ENCODE measurements at regions not wholly inside any gene's neighbourhood (a gene's known extent, or its start where the extent isn't known, plus 50 kb on each side); places are given as distances from the start of the nearest gene placed in this dataset.

DNA sequence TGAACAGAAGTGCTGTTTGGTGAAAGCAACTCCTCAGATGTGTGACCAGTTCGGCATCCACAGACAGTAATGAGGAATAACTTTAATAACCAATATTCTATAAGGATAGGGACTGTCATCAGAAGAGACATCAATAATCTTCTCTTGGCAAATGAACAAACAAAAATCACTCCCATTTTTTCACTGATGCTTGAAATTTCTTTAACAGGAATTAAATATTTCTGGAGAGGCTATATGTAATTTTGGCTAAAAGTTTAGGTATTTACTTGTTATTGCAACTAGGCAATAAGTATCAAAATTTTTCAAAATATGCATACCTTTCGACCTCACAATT is 121.6 kb upstream of the EEA1 start:
- no peak for DNase-seq
- H3K27me3 ChIP-seq, result no peaks in the 10 kb centered on the region
- no peaks in the 10 kb centered on the region for H3K4me1 ChIP-seq
- TF ChIP-seq, protein P1, sequence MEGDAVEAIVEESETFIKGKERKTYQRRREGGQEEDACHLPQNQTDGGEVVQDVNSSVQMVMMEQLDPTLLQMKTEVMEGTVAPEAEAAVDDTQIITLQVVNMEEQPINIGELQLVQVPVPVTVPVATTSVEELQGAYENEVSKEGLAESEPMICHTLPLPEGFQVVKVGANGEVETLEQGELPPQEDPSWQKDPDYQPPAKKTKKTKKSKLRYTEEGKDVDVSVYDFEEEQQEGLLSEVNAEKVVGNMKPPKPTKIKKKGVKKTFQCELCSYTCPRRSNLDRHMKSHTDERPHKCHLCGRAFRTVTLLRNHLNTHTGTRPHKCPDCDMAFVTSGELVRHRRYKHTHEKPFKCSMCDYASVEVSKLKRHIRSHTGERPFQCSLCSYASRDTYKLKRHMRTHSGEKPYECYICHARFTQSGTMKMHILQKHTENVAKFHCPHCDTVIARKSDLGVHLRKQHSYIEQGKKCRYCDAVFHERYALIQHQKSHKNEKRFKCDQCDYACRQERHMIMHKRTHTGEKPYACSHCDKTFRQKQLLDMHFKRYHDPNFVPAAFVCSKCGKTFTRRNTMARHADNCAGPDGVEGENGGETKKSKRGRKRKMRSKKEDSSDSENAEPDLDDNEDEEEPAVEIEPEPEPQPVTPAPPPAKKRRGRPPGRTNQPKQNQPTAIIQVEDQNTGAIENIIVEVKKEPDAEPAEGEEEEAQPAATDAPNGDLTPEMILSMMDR (IDR thresholded peaks at IDR 0.05), result no peak
- H3K4me3 ChIP-seq, result no peak overlapping the region
- intact Hi-C loops (cut with DNase I), result no loop called here
- no peak overlapping the region for H3K9ac ChIP-seq (ENCODE audit: low read depth in 2 of 2, low read length in 2 of 2)
- H3K9me3 ChIP-seq, result no peaks in the 10 kb centered on the region
- H3K27ac ChIP-seq, result no peak overlapping the region
- H3K36me3 ChIP-seq, result no peaks in the 10 kb centered on the region

DNA sequence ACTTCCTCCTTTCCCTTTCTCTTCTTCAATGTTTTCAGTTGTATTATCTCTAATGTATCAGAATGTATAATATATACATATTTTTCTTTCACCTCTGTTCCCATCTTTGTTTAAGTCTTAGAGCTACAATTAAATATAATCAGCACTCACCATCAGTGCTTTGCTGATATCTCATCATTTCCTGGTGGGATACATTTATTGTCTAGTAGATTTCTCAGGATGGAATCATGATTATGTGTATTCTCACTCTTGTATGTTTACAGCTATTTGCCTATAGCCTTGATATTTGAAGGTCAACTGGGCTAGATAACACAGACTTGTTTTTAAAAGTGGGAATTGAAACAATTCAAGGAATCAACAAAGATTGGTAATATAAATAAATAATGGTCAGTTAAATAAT is 124.9 kb upstream of the EEA1 start:
- intact Hi-C loops (cut with DNase I), result no loop called here
- no peak overlapping the region for H3K4me3 ChIP-seq
- TF ChIP-seq, protein P1 (IDR thresholded peaks at IDR 0.05), result no peak
- H3K36me3 ChIP-seq, result no peaks in the 10 kb centered on the region
- DNase-seq, result no peak
- no peaks in the 10 kb centered on the region for H3K4me1 ChIP-seq
- no peak overlapping the region for H3K27ac ChIP-seq
- no peak overlapping the region for H3K9ac ChIP-seq (ENCODE audit: low read depth in 2 of 2, low read length in 2 of 2)
- H3K9me3 ChIP-seq, result no peaks in the 10 kb centered on the region
- no peaks in the 10 kb centered on the region for H3K27me3 ChIP-seq

DNA sequence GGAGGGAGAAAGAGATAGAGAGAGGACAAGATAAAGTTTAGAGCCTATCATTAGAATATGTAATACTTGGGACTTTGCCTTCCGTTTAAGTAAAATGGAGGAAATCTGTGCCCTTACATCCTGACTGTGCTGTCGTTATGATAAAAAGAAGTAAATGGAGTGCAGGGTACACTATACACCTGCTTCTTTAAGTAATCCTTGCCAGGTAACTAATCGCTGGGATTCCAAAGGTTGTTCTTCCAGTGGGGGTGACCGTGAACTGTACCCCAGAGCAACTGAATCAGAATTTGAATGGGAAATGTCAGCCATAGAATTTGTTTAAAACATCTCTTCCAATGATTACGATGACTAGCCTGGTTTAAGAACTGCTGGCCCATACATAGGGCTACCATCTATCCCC is 126.1 kb upstream of the EEA1 start:
- Histone ChIP-seq H3K4me3 (no peak overlapping the region), H3K27me3 (no peaks in the 10 kb centered on the region), H3K9me3 (no peaks in the 10 kb centered on the region), H3K36me3 (no peaks in the 10 kb centered on the region), H3K27ac (no peak overlapping the region), H3K9ac (ENCODE audit: low read depth in 2 of 2, low read length in 2 of 2) (no peak overlapping the region), H3K4me1 (no peaks in the 10 kb centered on the region)
- DNase-seq, result no peak
- TF ChIP-seq, protein P1 (IDR thresholded peaks at IDR 0.05), result no peak
- intact Hi-C loops (cut with DNase I), result no loop called here

DNA sequence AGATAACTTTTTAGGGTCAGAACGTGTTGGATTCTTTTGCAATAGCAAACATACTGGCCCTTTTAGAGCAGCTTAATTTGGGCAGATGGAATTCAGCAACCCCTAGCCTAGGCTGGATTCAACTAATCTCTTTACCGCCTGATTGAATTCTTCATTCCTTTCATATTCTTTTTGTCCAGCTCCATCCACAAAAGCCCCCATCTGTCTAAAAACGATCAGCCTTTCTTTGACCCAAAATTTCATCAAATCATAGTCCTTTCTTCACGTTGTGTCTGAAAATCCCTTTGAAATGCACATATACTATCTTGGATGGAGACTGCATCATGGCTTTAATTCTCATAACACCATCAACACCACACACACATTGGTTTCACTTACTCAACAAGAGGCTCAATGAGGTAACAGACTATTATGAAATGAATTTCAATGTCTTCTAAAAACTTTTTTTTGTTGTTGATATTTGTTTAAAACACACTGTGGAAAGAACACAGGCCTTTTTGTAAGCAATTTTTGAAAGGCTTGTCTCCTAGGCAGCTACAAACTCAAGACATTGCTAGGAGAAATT is 128.0 kb upstream of the EEA1 start:
- H3K27ac ChIP-seq, result no peak overlapping the region
- no peaks in the 10 kb centered on the region for H3K9me3 ChIP-seq
- TF ChIP-seq, protein P1 (IDR thresholded peaks at IDR 0.05), result no peak
- no peak overlapping the region for H3K9ac ChIP-seq (ENCODE audit: low read depth in 2 of 2, low read length in 2 of 2)
- intact Hi-C loops (cut with DNase I), result no loop called here
- no peak for DNase-seq
- H3K36me3 ChIP-seq, result no peaks in the 10 kb centered on the region
- H3K4me3 ChIP-seq, result no peak overlapping the region
- H3K27me3 ChIP-seq, result no peaks in the 10 kb centered on the region
- no peaks in the 10 kb centered on the region for H3K4me1 ChIP-seq

DNA sequence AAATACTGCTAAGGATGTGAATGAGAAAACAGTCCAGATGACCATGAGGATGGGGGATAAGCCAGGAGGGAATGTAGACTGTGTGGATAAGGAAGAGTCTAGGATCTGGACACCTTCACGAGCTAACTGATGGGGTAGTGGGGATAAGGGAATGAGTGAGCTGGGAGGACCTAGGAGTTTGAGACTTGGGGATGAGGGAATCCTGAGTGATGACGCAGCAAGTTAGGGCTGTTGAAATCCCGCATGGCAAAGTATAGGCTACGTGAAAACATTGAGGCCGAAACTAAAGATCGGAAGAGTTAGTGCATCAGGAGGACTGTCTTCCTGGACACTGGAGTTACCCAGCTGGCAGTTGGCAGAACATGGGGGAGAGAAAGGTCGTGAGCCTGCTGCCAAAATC is 129.2 kb upstream of the EEA1 start:
- TF ChIP-seq, protein P1 (IDR thresholded peaks at IDR 0.05), result no peak
- Histone ChIP-seq H3K4me1 (no peaks in the 10 kb centered on the region), H3K36me3 (no peaks in the 10 kb centered on the region), H3K9ac (ENCODE audit: low read depth in 2 of 2, low read length in 2 of 2) (no peak overlapping the region), H3K27me3 (no peaks in the 10 kb centered on the region), H3K4me3 (no peak overlapping the region), H3K27ac (no peak overlapping the region), H3K9me3 (no peaks in the 10 kb centered on the region)
- no peak for DNase-seq
- intact Hi-C loops (cut with DNase I), result no loop called here

DNA sequence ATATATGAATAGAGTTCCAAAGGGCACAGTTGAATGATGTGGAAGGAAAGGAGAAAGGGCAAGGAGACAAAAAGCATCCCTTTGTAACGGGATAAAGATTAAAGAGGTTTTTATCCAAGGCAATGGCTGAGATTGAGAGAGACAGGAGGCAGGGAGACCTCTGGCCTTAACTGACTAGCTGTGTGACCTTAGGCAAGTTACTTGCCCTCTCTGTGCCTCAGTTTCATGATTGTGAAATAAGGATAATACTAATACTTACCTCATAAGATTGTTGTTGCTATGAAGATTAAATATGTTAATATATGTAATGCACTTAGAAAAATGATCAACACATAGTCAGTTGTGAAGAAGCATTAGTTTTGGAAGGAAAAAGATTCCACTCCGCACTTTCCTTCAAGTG is 130.2 kb upstream of the EEA1 start:
- TF ChIP-seq, protein P1 (IDR thresholded peaks at IDR 0.05), result no peak
- Histone ChIP-seq H3K9me3 (no peaks in the 10 kb centered on the region), H3K9ac (ENCODE audit: low read depth in 2 of 2, low read length in 2 of 2) (no peak overlapping the region), H3K27ac (no peak overlapping the region), H3K4me3 (no peak overlapping the region), H3K27me3 (no peaks in the 10 kb centered on the region), H3K36me3 (no peaks in the 10 kb centered on the region), H3K4me1 (no peaks in the 10 kb centered on the region)
- intact Hi-C loops (cut with DNase I), result no loop called here
- DNase-seq, result no peak
